ENCODE measurements at regions not wholly inside any gene's neighbourhood (a gene's known extent, or its start where the extent isn't known, plus 50 kb on each side); places are given as distances from the start of the nearest gene placed in this dataset.

DNA sequence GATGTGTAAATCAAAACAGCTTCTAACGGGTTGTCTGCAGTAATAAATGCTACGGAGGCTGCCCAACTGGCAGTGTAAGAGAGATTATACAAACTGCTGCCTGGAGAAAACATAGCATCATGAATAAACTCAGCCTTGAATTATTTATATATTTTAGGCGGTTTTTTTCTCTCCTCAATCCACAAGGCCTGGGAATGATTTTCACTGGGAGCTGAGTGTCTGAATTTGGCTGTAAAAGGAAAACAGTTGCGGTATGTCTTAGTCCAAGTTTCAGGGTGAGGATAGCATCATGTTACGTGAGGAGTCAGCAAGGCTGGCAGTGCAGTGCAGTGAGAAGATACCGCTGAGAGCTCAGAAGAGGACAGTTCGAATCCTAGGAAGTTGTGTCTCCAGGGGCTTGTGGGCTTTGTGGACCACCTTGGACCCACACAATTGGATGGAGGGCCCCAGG lies 291.5 kb upstream of the BOD1L1 start:
- no peak overlapping the region for H2AFZ ChIP-seq (ENCODE audit: low read length)
- no CpG with 5 or more reads among the region's 7 CpGs for WGBS (ENCODE audit: extremely low coverage, insufficient read length, low lambda C conversion rate)
- no peak overlapping the region for H3K23ac ChIP-seq (ENCODE audit: insufficient read length, low read depth, low read length)
- H3T11ph ChIP-seq (ENCODE audit: low read length) = no peak overlapping the region
- no peak overlapping the region for H2BK120ac ChIP-seq (ENCODE audit: low read depth, low read length, poor library complexity, severe bottlenecking)
- no peaks in the 10 kb centered on the region for H3K9me3 ChIP-seq (ENCODE audit: control insufficient read depth, low read depth, low read length)
- H3K9ac ChIP-seq (ENCODE audit: extremely low read depth, insufficient read length, low read length) = no peak overlapping the region
- DNase-seq = no peak
- H2BK15ac ChIP-seq (ENCODE audit: low read depth, low read length) = no peak overlapping the region
- H3K56ac ChIP-seq (ENCODE audit: insufficient read length, low read depth, low read length) = no peak overlapping the region
- no peak overlapping the region for H2AK5ac ChIP-seq (ENCODE audit: insufficient read length, low read length)
- no peak overlapping the region for H4K5ac ChIP-seq (ENCODE audit: insufficient read length, low read depth, low read length)
- no peak overlapping the region for H3K18ac ChIP-seq (ENCODE audit: insufficient read length, low read depth, low read length)
- H4K8ac ChIP-seq (replicated peaks; ENCODE audit: insufficient read length, low read depth, low read length) = no peak overlapping the region
- H2BK5ac ChIP-seq (ENCODE audit: insufficient read length, low read length) = no peak overlapping the region
- Mint-ChIP-seq H3K9me3 (no peaks in the 10 kb centered on the region), H3K36me3 (ENCODE audit: insufficient read depth in 1 of 3, low read depth in 3 of 3) (no peaks in the 10 kb centered on the region), H3K4me3 (no peak overlapping the region), H3K4me1 (peaks cover 10 to 17% of the 10 kb centered on the region in 2 experiments), H3K27ac (no peak overlapping the region), H3K27me3 (ENCODE audit: low read depth) (no peaks in the 10 kb centered on the region; the same call in 1 of the 2 replicates)
- H3K27me3 ChIP-seq (ENCODE audit: insufficient read depth, low read length) = no peaks in the 10 kb centered on the region
- TF ChIP-seq, protein P1, sequence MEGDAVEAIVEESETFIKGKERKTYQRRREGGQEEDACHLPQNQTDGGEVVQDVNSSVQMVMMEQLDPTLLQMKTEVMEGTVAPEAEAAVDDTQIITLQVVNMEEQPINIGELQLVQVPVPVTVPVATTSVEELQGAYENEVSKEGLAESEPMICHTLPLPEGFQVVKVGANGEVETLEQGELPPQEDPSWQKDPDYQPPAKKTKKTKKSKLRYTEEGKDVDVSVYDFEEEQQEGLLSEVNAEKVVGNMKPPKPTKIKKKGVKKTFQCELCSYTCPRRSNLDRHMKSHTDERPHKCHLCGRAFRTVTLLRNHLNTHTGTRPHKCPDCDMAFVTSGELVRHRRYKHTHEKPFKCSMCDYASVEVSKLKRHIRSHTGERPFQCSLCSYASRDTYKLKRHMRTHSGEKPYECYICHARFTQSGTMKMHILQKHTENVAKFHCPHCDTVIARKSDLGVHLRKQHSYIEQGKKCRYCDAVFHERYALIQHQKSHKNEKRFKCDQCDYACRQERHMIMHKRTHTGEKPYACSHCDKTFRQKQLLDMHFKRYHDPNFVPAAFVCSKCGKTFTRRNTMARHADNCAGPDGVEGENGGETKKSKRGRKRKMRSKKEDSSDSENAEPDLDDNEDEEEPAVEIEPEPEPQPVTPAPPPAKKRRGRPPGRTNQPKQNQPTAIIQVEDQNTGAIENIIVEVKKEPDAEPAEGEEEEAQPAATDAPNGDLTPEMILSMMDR (conservative IDR thresholded peaks at IDR 0.05) = no peak
- no peak overlapping the region for H2BK12ac ChIP-seq (ENCODE audit: insufficient read length, low read depth, low read length)
- no peaks in the 10 kb centered on the region for H4K20me1 ChIP-seq (ENCODE audit: control insufficient read depth, insufficient read depth, insufficient read length)
- no peak overlapping the region for H4K91ac ChIP-seq (ENCODE audit: insufficient read length, low read depth, low read length)
- no peak overlapping the region for H3K27ac ChIP-seq (ENCODE audit: insufficient read length, low read depth, low read length)
- no peak overlapping the region for H2BK20ac ChIP-seq (ENCODE audit: low read depth, low read length, poor library complexity, severe bottlenecking)
- H3K4ac ChIP-seq (ENCODE audit: low read depth, low read length) = no peak overlapping the region
- no peak overlapping the region for H3K14ac ChIP-seq (ENCODE audit: insufficient read depth, low read length)
- H3K23me2 ChIP-seq (ENCODE audit: insufficient read length, low read depth, low read length, poor library complexity, severe bottlenecking) = no peaks in the 10 kb centered on the region
- H3K79me2 ChIP-seq (ENCODE audit: insufficient read depth, low read length) = no peaks in the 10 kb centered on the region
- no peaks in the 10 kb centered on the region for H3K79me1 ChIP-seq (ENCODE audit: insufficient read depth, low read depth, low read length, poor library complexity, severe bottlenecking)
- H3K4me2 ChIP-seq (ENCODE audit: insufficient read depth, insufficient read length, low read length) = no peak overlapping the region
- H3K4me1 ChIP-seq (ENCODE audit: insufficient read depth, low read length) = 0 out of 2 replicates have a peak, but pooled peaks cover 2% of the 10 kb centered on the region

All from H9 (cell line).